H1 (cell line): ENCODE measurements at regions not wholly inside any gene's neighbourhood (a gene's known extent, or its start where the extent isn't known, plus 50 kb on each side); places are given as distances from the start of the nearest gene placed in this dataset.

ENCODE experiments used
- BRCA1 ChIP-seq: IDR thresholded peaks from 2 replicates; pipeline ENCODE4 v1.6.1; 2012; ENCODE audit warnings: low read depth, low read length, improper control_type of control experiment
- PHF8 ChIP-seq: fragments of 200-600 bp; sonication (generic); conservative IDR thresholded peaks from 2 replicates; pipeline ENCODE4 v1.7.1; 2012; ENCODE audit warnings: low read depth, mild to moderate bottlenecking, inconsistent platforms, low read length, moderate library complexity
- TCF12 ChIP-seq: IDR thresholded peaks from 2 replicates; pipeline ENCODE4 v1.6.1; 2011; ENCODE audit warnings: low read depth, mild to moderate bottlenecking, low read length

DNA sequence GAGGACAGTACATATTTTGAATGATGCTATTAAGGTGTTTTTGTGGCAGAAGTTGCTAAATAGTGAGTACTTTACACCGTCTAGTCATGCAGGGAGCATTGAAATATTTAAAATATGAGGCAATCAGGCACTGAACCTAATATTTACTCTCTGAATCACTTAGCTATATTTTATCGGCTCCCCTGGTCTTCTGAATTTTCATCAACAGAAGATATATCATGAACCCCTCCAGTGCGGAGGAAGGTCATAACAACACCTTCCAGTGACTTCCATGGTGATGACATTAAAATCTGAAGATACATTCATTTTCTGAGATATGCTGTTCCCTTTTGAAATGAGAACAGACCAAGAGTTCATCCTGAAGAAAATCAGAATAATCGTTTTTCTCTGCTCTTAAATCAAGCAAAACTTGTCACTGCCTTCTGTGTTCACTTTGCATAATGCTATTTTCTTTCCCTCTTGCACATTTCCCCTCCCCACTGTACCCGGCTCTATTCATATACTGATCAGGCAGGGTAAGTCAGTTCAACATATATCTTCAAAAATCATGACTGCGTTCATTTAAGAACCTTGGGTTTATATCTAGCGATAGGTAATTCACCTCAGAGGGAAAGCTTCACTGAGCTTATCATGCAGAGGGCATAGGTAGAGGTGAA is 729.9 kb upstream of the GYPC start (continued):
- no peak for TF ChIP-seq BRCA1
- no peak for TF ChIP-seq TCF12
- TF ChIP-seq PHF8: no peak
